ENCODE measurements at regions not wholly inside any gene's neighbourhood (a gene's known extent, or its start where the extent isn't known, plus 50 kb on each side); places are given as distances from the start of the nearest gene placed in this dataset.

GRCh38 chr5:110903966-110904365, 165.2 kb downstream of the SLC25A46 start:
- Histone ChIP-seq H3K23me2 (ENCODE audit: low read depth, low read length) (no peaks in the 10 kb centered on the region), H3K9ac (replicated peaks in 1 of 4; ENCODE audit: extremely low read depth in 1 of 4, low read depth in 3 of 4, low read length in 3 of 4) (no peak overlapping the region; a peak in 1 of 7 replicates), H4K8ac (ENCODE audit: extremely low read depth, insufficient read depth, low read length) (no peak overlapping the region), H2BK12ac (ENCODE audit: low read depth, low read length) (no peak overlapping the region), H3K79me1 (ENCODE audit: low read depth, low read length) (no peaks in the 10 kb centered on the region), H2BK5ac (ENCODE audit: low read depth, low read length) (no peak overlapping the region), H4K91ac (replicated peaks; ENCODE audit: insufficient read length, low read length) (no peak overlapping the region), H2BK120ac (replicated peaks; ENCODE audit: low read depth, low read length) (no peak overlapping the region), H3K4me3 (ENCODE audit: extremely low read depth in 1 of 4, insufficient read depth in 2 of 4, low read depth in 3 of 4, low read length in 4 of 4) (no peak overlapping the region), H3K56ac (replicated peaks; ENCODE audit: insufficient read length, low read depth, low read length) (no peak overlapping the region), H2AK5ac (ENCODE audit: low read depth, low read length) (no peak overlapping the region), H2AFZ (ENCODE audit: low read length) (no peak overlapping the region), H4K20me1 (replicated peaks in 1 of 2; ENCODE audit: control insufficient read depth in 1 of 2, insufficient read depth in 2 of 2, low read length in 2 of 2) (no peaks in the 10 kb centered on the region), H3K4ac (replicated peaks; ENCODE audit: insufficient read length, low read depth, low read length) (no peak overlapping the region), H4K5ac (ENCODE audit: insufficient read length, low read depth, low read length) (no peak overlapping the region), H3K4me1 (replicated peaks in 1 of 4; ENCODE audit: control insufficient read depth in 3 of 4, insufficient read depth in 4 of 4, low read length in 3 of 4) (peaks cover 0 to 4% (median 2%) of the 10 kb centered on the region in 4 experiments; a peak in 2 of 7 replicates), H3K79me2 (ENCODE audit: control insufficient read depth in 1 of 2, insufficient read depth in 2 of 2, low read length in 2 of 2) (no peaks in the 10 kb centered on the region), H3K36me3 (ENCODE audit: control insufficient read depth in 2 of 4, insufficient read depth in 4 of 4, low read length in 3 of 4) (no peaks in the 10 kb centered on the region), H3K14ac (ENCODE audit: insufficient read length) (no peak overlapping the region), H3K9me3 (ENCODE audit: insufficient read depth in 2 of 2, low read depth in 1 of 2, low read length in 1 of 2) (no peaks in the 10 kb centered on the region), H3K27me3 (replicated peaks in 1 of 4; ENCODE audit: control insufficient read depth in 3 of 4, extremely low read depth in 1 of 4, insufficient read depth in 3 of 4, low read length in 3 of 4) (no peaks in the 10 kb centered on the region), H3K4me2 (ENCODE audit: insufficient read depth in 1 of 2, low read depth in 2 of 2, low read length in 2 of 2) (no peak overlapping the region), H3K18ac (ENCODE audit: extremely low read depth, low read length) (no peak overlapping the region), H2BK20ac (ENCODE audit: low read length) (no peak overlapping the region), H3K23ac (ENCODE audit: insufficient read length) (no peak overlapping the region), H3K27ac (ENCODE audit: low read depth, low read length) (no peak overlapping the region), H2BK15ac (ENCODE audit: low read length) (no peak overlapping the region)
- FAIRE-seq (no peak), DNase-seq (ENCODE audit: low read depth in 1 of 2, low spot score in 2 of 2) (no peak)
- 89% methylated on average over 3 of the region's 3 CpGs; no CpG with 5 or more reads in 1 of the 2 experiments for WGBS, 2 experiments (ENCODE audit: extremely low coverage in 1 of 2, insufficient coverage in 1 of 2, insufficient read length in 1 of 2, insufficient replicate concordance in 2 of 2, low coverage in 1 of 2, low lambda C conversion rate in 2 of 2, missing lambda C conversion rate in 1 of 2)
- ChIA-PET CTCF (ENCODE audit: partially characterized antibody) (no interaction called here), POLR2A (ENCODE audit: partially characterized antibody) (no interaction called here)
- TF ChIP-seq SP2 (IDR thresholded peaks at IDR 0.05; ENCODE audit: low read length) (no peak), BACH1 (IDR thresholded peaks at IDR 0.05; ENCODE audit: low read length) (no peak), SAP30 (IDR thresholded peaks at IDR 0.05; ENCODE audit: insufficient read depth, insufficient replicate concordance, low read length) (no peak), CBX8 (IDR thresholded peaks at IDR 0.05; ENCODE audit: borderline replicate concordance, low read depth, low read length) (no peak), NANOG (IDR thresholded peaks at IDR 0.05; ENCODE audit: insufficient read depth, low read depth, low read length, poor library complexity, severe bottlenecking) (no peak), KDM5A (IDR thresholded peaks at IDR 0.05; ENCODE audit: low read length) (no peak), SP4 (IDR thresholded peaks at IDR 0.05; ENCODE audit: low read length) (no peak), CHD1 (IDR thresholded peaks at IDR 0.05; ENCODE audit: low read depth, low read length) (no peak)
